K562 (cell line): ENCODE measurements at regions not wholly inside any gene's neighbourhood (a gene's known extent, or its start where the extent isn't known, plus 50 kb on each side); places are given as distances from the start of the nearest gene placed in this dataset.

ENCODE experiments used
- GTF2B ChIP-seq: IDR thresholded peaks from 2 replicates; pipeline ENCODE4 v1.6.1; 2011; ENCODE audit not compliant: insufficient read length; ENCODE audit errors: extremely low read depth
- HDAC2 ChIP-seq: fragments of 450-650 bp; IDR thresholded peaks from 2 replicates; pipeline ENCODE4 v1.6.1; 2016; ENCODE audit warnings: mild to moderate bottlenecking
- TARDBP ChIP-seq: fragments of 450-650 bp; IDR thresholded peaks from 2 replicates; pipeline ENCODE4 v1.6.1; 2016
- ZNF583 ChIP-seq: fragments of 250-450 bp; sonication (Bioruptor Pico); IDR thresholded peaks from 2 replicates; pipeline ENCODE4 v1.4.0; 2020

GRCh38 chr1:14479865-14480264, 118.6 kb upstream of the KAZN start:
- no peak for TF ChIP-seq ZNF583 (CRISPR knock-in tag)
- no peak for TF ChIP-seq HDAC2
- no peak for TF ChIP-seq TARDBP
- TF ChIP-seq GTF2B: no peak
